Neutrophil (primary cell): ENCODE measurements at regions not wholly inside any gene's neighbourhood (a gene's known extent, or its start where the extent isn't known, plus 50 kb on each side); places are given as distances from the start of the nearest gene placed in this dataset.
"Not testable (repeated sequence)": the region's sequence is repeated elsewhere in the genome, so short reads cannot be mapped to it uniquely, and the experiment has no call there.

ENCODE experiments used
- H3K27ac ChIP-seq: fragments of 200-600 bp; sonication (generic); 2 replicates; pipeline ENCODE4 v1.5.1; 2016; ENCODE audit warnings: mild to moderate bottlenecking, moderate library complexity
- H3K27me3 ChIP-seq: fragments of 200-600 bp; sonication (generic); 2 replicates; pipeline ENCODE4 v1.6.0; 2016; ENCODE audit warnings: mild to moderate bottlenecking
- H3K36me3 ChIP-seq: fragments of 200-600 bp; sonication (generic); 2 replicates; pipeline ENCODE4 v1.5.1; 2017
- H3K4me1 ChIP-seq, 2 experiments: fragments of 200-600 bp in 1 of 2; sonication (generic) in 1 of 2; 1 replicate in 1 of 2; 2 replicates in 1 of 2; pipeline versions ENCODE4 v1.5.1 to v1.6.1; 2013 to 2016; ENCODE audit warnings: low read depth in 1 of 2, low read length in 1 of 2, mild to moderate bottlenecking in 1 of 2, moderate library complexity in 1 of 2; ENCODE audit not compliant: control insufficient read depth in 1 of 2, insufficient read depth in 1 of 2
- H3K4me3 ChIP-seq, 2 experiments: fragments of 200-600 bp in 1 of 2; sonication (generic) in 1 of 2; 1 replicate in 1 of 2; 2 replicates in 1 of 2; pipeline ENCODE4 v1.5.1; 2013 to 2016; ENCODE audit warnings: low read depth in 1 of 2, low read length in 1 of 2, mild to moderate bottlenecking in 1 of 2, moderate library complexity in 1 of 2
- H3K9me3 ChIP-seq: fragments of 200-600 bp; sonication (generic); 2 replicates; pipeline ENCODE4 v1.5.1; 2016

DNA sequence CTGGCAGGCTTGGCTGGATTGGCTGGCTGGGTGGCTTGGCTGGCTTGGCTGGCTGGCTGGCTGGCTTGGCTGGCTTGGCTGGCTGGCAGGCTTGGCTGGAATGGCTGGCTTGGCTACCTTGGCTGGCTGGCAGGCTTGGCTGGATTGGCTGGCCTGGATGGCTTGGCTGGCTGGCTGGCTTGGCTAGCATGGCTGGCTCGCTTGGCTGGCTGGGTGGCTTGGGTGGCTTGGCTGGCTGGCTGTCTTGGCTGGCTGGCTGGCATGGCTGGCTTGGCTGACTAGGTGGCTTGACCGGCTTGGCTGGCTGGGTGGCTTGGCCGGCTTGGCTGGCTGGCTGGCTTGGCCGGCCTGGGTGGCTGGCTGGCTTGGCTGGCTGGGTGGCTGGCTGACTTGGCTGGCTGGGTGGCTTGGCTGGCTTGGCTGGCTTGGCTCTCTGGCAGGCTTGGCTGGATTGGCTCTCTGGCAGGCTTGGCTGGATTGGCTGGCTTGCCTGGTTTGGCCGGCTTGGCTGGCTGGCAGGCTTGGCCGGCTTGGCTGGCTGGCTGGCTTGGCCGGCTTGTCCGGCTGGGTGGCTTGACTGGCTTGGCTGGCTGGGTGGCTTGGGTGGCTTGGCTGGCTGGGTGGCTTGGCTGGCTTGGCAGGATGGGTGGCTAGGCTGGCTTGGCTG is 440.9 kb downstream of the GOLGA6L6 start:
- H3K27ac ChIP-seq, H3K4me3 ChIP-seq, H3K27me3 ChIP-seq, H3K36me3 ChIP-seq, H3K9me3 ChIP-seq, H3K4me1 ChIP-seq: not testable (repeated sequence)

DNA sequence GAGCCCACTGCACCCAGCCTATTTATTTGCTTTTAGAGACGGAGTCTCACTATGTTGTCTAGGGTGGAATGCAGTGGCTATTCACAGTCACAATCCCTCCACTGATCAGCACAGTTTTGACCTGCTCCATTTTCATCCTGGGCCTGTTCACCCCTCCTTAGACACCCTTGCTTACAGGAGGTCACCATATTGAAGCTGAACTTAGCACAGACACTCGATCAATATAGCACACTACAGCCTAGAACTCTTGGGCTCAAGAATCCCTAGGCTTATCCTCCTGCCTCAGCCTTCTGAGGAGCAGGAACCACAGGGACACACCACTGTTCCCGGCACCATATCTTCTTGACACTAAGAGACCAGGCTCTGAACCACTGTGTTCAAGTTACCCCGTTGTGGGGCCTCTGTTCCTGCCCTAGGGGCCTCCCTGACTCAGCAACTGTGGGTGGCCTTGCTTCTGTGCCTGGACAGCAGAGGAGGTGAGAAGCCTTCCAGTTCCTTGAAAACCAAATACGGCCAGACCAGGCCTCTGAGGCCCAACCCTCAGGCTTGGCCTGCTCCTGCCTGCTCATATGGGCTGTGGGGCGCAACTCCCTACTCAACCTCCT is 445.8 kb downstream of the GOLGA6L6 start:
- H3K27ac ChIP-seq, H3K4me1 ChIP-seq, H3K4me3 ChIP-seq, H3K27me3 ChIP-seq, H3K9me3 ChIP-seq, H3K36me3 ChIP-seq: not testable (repeated sequence)

DNA sequence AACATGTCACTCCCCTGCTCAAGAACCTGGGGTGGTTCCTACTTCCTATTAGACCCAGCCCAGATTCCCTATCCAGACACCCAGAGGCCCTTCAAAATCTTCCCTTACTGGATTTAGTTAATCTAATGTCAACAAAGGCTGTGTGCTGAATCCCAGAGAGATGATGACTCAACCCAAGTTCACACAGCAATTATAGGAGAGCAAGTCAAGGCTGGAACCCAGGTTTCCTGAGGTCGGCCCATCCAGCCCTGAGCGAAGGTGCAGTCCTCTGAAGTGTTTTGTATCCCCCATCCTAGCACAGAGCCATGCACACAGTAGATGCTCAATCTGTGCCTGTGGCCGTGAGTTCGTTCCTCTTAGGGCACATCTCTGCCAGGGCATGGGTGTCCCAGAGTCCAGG is 452.1 kb downstream of the GOLGA6L6 start:
- not testable (repeated sequence) for H3K9me3 ChIP-seq, H3K27me3 ChIP-seq, H3K36me3 ChIP-seq, H3K27ac ChIP-seq, H3K4me3 ChIP-seq, H3K4me1 ChIP-seq

DNA sequence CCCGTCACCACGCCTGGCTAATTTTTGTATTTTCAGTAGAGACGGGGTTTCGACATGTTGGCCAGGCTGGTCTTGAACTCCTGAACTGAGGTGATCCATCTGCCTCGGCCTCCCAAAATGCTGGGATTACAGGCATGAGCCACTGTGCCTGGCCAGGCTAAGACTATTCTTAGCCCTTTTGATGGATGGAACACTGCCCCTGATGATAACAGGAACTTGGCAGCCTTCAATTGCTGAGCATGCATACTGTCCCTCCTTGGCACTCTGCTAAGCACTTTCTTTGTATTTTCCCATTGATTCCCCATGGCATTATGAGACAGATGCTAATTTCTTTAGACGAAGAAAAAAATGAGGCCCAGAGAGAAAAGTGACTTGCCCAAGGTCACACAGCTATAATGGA is 457.6 kb downstream of the GOLGA6L6 start:
- H3K27ac ChIP-seq, H3K4me1 ChIP-seq, H3K36me3 ChIP-seq: not testable (repeated sequence)

DNA sequence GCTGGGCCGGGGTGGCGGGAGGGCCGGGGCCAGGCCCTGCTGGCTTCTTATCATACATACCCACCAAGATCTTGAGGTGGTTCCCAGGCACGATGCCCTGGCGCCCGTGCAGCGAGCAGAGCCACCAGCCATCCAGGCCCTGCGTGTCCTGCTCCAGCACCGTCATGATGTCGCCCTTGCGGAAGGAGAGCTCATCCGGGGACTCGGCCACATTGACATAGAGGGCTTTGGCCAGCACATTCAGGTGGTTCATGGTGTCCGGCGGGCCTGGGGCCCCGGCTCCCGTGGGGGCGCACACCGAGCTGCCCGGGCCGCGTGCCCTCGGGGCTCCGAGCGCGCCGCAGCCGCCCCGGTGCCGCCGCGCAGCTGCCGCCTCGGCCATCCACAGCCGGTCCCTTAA is 467.5 kb downstream of the GOLGA6L6 start:
- not testable (repeated sequence) for H3K36me3 ChIP-seq

More for the DNA sequence above, 457.6 kb downstream of the GOLGA6L6 start:
- H3K27me3 ChIP-seq, H3K9me3 ChIP-seq, H3K4me3 ChIP-seq: not testable (repeated sequence)

DNA sequence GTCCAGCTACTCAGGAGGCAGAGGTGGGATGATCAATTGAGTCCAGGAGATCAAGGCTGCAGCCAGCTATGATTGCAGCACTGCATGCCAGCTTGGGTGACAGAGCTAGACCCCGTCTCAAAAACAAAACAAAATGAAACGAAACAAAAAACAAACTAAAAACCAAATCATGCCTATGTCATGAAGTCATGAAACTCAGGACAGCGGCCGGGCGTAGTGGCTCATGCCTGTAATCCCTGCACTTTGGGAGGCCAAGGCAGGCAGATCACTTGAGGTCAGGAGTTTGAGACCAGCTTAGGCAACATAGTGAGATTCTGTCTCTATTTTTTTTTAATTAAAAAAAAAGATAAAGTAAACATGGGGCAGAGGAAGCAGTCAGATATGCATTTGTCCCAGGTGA is 472.6 kb downstream of the GOLGA6L6 start:
- H3K4me3 ChIP-seq, H3K27ac ChIP-seq, H3K9me3 ChIP-seq, H3K4me1 ChIP-seq, H3K36me3 ChIP-seq, H3K27me3 ChIP-seq: not testable (repeated sequence)

More for the DNA sequence above, 467.5 kb downstream of the GOLGA6L6 start:
- H3K4me3 ChIP-seq, H3K27me3 ChIP-seq, H3K4me1 ChIP-seq, H3K9me3 ChIP-seq, H3K27ac ChIP-seq: not testable (repeated sequence)

DNA sequence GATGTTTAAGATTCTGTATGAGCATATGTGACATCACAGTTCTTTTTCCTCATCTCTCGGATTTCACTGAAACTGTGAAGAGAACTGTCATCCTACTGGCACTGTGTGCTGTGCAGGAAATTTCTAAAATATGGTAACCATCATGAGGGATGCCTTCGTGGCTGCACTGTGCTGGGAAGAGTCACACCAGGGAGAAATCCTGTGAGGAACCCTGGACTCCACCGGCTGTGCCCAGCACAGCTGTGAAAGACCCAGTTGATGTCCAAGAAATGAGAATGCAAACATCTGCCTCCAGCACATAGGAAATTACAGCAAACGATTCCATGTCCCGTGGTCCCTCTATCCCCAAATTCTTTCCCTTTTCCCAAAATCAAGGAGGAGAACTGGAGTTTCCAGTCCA is 475.4 kb downstream of the GOLGA6L6 start:
- H3K4me3 ChIP-seq, H3K4me1 ChIP-seq, H3K27me3 ChIP-seq, H3K9me3 ChIP-seq, H3K36me3 ChIP-seq, H3K27ac ChIP-seq: not testable (repeated sequence)

DNA sequence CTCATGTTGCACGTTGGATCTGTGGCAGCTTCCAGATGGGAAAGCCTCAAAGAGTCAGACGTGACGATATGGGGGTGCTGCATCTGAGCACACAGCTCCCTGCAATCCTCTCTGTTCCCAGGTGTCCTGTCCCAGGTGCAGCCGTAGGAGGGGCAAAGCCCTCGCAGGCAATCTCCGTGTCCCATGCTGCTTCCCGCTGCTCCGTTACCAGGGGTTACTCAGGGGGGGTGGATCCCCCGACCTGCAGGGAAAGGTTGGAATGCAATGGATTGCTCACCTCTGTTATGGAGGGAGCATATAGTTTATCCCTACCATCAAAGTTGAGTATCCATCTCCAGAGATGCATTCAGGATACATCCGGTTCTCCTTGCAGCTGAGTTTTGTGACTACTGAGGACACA is 476.1 kb downstream of the GOLGA6L6 start:
- H3K4me1 ChIP-seq, H3K27me3 ChIP-seq, H3K4me3 ChIP-seq, H3K9me3 ChIP-seq, H3K27ac ChIP-seq, H3K36me3 ChIP-seq: not testable (repeated sequence)

DNA sequence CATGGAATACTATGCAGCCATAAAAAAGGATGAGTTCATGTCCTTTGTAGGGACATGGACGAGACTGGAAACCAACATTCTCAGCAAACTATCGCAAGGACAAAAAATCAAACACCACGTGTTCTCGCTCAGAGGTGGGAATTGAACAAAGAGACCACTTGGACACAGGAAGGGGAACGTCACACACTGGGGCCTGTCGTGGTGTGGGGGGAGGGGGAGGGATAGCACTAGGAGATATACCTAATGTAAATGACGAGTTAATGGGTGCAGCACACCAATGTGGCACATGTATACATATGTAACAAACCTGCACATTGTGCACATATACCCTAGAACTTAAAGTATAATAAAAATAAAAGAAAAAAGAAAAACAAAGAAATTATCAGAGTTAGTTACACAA is 478.4 kb downstream of the GOLGA6L6 start:
- not testable (repeated sequence) for H3K4me3 ChIP-seq, H3K36me3 ChIP-seq, H3K9me3 ChIP-seq, H3K27ac ChIP-seq, H3K4me1 ChIP-seq, H3K27me3 ChIP-seq

DNA sequence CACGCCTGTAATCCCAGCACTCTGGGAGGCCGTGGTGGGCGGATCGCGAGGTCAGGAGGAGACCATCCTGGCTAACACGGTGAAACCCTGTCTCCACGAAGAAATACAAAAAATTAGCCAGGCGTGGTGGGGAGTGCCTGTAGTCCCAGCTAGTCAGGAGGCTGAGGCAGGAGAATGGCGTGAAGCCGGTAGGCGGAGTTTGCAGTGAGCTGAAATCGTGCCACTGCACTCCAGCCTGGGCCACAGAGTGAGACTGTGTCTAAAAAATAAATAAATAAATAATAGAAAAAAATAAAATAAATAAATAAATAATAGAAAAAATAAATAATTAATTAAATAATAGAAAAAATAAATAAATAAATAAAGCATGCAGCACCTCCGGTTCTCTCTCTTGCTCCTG is 480.8 kb downstream of the GOLGA6L6 start:
- H3K27me3 ChIP-seq, H3K4me1 ChIP-seq, H3K4me3 ChIP-seq: not testable (repeated sequence)

DNA sequence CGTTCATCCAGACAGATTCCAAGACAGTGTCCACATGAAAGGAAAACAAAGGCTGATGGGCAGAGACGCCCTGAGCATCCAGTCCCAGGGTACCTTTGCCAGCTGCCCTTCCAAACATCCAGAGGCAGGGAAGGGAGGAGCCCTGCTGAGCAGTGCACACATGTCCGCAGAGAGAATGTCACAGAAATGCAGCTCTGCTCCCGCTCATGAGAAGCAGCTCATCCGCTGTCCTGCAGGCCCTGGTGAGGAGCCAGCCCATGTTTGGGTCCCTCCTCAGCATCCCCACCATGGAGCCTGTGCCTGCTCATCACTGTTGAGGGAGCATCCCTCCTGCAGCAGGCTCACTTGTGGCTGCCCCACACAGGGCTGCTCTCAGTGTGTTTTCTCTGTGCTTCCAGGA is 484.7 kb downstream of the GOLGA6L6 start:
- H3K4me3 ChIP-seq, H3K27me3 ChIP-seq, H3K36me3 ChIP-seq, H3K9me3 ChIP-seq, H3K27ac ChIP-seq, H3K4me1 ChIP-seq: not testable (repeated sequence)

More for the DNA sequence above, 480.8 kb downstream of the GOLGA6L6 start:
- not testable (repeated sequence) for H3K9me3 ChIP-seq, H3K27ac ChIP-seq, H3K36me3 ChIP-seq

DNA sequence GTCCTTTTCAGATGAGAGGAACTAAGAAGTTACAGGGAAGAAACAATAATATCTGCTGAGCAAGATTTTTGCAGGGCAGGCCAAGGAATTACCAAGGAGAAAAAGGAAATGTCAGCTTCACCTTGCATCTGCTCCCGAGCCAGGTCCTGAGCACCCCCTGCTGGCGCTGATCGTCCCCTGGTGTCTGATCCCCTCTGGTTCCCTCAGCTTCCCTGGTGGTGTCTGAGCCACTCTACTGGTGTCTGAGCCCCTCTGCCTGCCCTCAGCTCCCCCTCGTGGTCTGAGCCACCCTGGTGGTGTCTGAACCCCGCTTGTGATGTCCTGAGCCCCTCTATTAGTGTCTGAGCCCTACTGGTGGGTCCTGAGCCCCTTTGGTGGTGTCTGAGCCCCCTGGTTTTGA is 485.7 kb downstream of the GOLGA6L6 start:
- not testable (repeated sequence) for H3K27me3 ChIP-seq, H3K4me1 ChIP-seq, H3K36me3 ChIP-seq, H3K4me3 ChIP-seq, H3K9me3 ChIP-seq, H3K27ac ChIP-seq

DNA sequence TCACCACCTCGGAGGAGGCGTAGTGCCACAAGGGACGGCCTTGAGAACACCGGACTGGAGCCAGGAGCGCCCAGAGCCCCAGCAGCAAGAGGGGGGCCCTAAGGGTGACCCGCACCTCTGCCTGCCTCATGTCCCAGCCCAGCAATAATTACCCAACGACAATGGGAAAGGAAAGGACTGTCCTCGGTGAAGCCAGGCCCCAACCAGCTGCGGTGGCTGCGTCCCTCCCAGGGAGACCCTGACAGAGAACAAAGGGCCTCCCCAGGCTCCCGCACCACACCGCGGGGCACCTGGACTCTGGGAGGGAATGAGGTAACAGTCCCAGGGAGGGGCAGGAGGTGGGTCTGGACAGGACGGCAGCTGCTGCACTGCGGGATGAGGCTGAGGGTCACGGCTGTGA is 493.4 kb downstream of the GOLGA6L6 start:
- H3K4me1 ChIP-seq, H3K4me3 ChIP-seq, H3K36me3 ChIP-seq, H3K27ac ChIP-seq, H3K9me3 ChIP-seq, H3K27me3 ChIP-seq: not testable (repeated sequence)

DNA sequence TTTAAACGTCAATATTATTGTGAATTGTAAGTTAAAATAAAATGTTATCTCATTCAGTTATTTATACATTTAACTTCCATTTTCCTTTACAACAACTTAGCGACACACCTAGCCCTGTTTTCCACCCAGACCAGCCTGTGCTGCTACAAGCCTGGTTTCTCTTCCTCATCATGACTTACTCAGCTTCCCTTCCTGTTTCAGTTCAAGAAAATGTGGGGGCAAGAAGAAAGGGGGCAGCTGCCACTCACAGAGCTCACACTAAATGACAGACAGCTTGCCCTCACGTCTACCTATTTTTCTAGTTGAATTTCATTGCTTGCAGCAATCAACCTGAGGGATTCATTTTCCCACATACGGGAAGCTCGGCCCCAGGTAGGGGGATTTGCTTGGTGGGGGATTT is 496.4 kb downstream of the GOLGA6L6 start:
- H3K36me3 ChIP-seq, H3K9me3 ChIP-seq, H3K4me3 ChIP-seq, H3K27me3 ChIP-seq, H3K4me1 ChIP-seq, H3K27ac ChIP-seq: not testable (repeated sequence)
